Urothelium cell line (cell line): ENCODE measurements at regions not wholly inside any gene's neighbourhood (a gene's known extent, or its start where the extent isn't known, plus 50 kb on each side); places are given as distances from the start of the nearest gene placed in this dataset.
"Not testable (repeated sequence)": the region's sequence is repeated elsewhere in the genome, so short reads cannot be mapped to it uniquely, and the experiment has no call there.

ENCODE experiments used
- DNase-seq: peaks from one replicate; pipeline ENCODE4 v3.0.0; 2011; ENCODE audit warnings: low spot score, mixed read lengths
- FAIRE-seq: peaks from 2 replicates; lab custom pipeline; 2011; peaks lifted over from hg19 to GRCh38; lab: Jason Lieb, UNC

DNA sequence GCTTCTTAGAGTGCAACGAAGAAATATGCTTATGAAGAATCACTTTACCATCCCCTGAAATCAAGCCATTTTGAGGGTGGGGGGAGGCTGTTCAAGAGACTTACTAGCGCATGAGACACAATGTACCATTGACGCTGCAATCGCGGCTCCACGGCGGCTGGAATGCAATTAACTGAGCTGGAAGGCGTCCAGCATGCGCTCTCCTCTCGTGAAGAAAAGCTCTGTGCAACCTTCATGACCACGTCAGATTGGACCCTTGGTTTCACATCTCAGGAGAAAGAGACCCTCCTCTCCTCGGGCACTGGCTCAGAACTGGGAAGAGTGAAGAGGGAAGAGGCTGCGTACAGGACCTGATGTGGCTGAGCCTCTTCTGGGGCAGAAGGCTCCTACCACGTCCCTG, 138.5 kb upstream of the IRX2 start:
- no peak for FAIRE-seq
- DNase-seq = no peak

DNA sequence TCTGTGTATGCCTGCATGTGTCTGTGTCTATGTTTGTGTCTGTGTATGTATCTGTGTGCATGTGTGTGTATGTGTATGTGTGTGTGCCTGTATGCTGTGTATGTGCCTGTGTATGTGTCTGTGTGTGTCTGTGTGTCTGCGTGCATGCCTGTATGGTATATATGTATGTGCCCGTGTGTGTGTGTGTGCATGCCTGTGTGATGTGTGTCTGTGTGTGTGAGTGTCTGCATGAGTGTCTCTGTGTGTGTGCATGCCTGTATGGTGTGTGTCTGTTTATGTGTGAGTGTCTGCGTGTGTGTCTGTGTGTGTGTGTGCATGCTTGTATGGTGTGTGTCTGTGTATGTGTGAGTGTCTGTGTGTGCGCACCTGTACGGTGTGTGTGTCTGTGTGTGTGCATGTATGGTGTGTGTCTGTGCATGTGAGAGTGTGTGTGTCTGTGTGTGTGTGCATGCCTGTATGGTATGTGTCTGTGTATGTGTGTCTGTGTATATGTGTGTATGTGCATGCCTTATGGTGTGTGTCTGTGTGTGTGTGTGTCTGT, 137.1 kb upstream of the IRX2 start:
- FAIRE-seq (peak; percentile 100), DNase-seq (no peak)

DNA sequence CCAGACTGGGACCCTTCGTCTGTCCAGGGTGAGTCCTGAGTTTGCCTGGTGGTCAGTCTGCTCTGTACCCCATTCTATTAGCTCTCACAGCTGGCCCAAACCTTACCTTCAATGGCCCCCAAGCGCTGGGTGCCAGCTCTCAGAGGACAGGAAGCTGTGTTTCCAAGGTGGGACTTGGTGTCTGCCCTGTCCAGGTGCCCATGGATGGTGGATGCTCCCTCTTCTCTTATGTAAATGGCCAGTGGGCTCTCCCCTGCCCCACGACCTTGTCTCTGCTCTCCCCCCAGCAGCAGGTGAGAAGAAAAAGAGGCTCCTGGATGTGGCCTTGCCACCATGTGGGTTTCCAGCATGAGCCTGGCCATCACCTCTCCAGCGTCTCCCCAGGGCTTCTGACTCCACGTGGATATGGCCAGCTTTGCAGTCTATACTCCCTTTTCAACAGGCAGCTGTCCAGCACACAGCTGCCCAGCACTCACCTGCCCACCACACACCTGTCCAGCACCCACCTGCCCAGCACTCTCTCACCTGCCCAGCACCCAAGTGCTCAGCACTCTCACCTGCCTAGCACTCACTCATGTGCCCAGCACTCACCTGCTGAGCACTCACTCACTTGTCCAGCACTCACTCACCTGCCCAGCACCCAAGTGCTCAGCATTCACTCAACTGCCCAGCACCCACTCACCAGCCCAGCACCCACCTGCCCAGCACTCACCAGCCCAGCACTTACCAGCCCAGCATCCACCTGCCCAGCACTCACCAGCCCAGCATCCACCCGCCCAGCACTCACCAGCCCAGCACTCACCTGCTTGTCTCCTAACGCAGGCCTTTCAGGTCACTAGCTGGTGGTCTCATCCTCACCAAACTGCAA, 136.2 kb upstream of the IRX2 start:
- no peak for FAIRE-seq
- no peak for DNase-seq

DNA sequence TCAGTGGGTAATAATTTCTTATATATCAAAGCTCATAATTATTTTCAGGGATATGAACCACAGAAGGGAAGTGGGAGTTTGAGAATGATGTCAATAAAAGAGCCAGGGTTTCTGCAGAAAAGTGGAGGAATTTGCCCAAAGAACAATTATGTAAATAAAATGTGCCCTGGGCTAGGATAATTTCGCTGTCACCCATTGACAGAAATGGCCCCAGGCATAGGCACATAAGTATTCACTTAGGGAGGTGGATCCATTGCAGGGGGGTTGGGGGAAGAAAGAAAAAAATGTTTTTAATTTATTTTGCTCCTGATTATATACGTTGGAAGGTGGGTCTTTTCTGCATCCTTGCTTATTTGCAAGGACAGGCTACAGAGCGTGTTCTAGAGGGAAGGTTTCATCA, 135.1 kb upstream of the IRX2 start:
- DNase-seq = no peak
- FAIRE-seq = no peak

DNA sequence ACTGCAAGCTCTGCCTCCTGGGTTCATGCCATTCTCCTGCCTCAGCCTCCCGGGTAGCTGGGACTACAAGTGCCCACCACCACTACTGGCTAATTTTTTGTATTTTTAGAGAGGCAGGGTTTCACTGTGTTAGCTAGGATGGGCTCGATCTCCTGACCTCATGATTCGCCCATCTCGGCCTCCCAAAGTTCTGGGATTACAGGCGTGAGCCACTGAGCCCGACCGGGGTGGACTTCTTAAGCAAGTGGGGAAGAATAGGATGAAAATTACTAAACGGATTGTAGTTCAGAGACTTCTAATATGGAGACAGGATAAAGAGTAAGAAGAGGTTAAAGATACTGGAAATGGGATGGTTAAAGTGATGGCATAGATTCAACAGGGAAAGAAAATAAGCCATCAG, 132.3 kb upstream of the IRX2 start:
- FAIRE-seq = no peak
- DNase-seq = no peak

DNA sequence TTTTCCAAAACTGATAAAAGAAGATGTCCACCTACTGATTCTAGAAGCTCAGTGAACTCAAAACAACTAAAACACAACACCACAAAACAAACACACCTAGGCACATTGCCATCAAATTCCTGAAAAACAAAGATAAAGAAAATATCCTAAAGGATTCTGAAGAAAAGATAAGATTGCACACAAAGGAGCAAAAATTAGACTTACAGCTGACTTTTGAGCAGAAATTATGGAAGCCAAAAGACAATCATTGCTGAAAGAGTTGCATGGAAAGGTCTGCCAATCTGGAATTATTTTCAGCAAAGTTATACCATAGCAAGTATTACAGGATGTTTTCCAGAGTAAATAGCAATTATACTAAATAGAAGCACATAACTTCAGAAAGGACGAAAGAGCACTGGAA, 128.2 kb upstream of the IRX2 start:
- DNase-seq (no peak), FAIRE-seq (no peak)

DNA sequence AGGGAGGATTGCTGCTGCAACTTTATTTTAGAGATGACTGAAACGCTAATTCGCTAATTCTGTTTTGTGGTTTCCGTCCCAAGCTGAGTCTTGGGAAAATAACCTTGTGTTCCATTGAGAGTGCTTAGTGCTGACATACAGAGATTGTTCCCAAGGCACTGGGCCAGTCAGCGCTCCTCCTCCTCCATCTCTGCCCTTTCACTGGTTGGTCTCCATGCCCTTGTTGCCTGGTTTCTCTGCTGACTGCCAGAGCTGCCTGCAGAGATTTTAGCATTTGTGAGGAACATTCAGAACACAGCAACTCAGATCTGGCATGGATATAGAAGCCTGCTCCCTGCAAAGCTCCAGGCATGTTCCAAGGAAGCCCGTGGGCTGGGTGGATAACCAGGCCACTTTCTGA, 126.0 kb upstream of the IRX2 start:
- DNase-seq = no peak
- FAIRE-seq = no peak

DNA sequence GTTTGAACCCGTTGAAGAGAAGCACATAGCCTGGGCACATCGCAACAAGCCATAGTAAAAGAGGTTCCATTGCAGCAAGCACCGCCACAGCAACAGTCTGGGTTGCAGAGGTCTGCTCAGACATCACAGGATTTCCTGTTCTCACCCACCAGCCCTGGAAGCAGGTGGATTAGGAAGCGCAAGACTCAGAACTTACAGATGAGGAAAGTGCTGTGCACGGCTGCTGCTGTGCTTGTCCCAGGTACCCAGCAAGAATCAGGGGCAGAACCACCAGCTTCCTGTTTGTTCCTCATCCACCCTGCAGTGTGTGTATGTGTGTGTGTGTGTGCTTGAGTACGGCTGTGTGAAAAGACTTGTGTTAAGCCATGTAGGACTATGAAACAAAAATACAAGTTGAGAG, 124.7 kb upstream of the IRX2 start:
- DNase-seq = no peak
- no peak for FAIRE-seq

DNA sequence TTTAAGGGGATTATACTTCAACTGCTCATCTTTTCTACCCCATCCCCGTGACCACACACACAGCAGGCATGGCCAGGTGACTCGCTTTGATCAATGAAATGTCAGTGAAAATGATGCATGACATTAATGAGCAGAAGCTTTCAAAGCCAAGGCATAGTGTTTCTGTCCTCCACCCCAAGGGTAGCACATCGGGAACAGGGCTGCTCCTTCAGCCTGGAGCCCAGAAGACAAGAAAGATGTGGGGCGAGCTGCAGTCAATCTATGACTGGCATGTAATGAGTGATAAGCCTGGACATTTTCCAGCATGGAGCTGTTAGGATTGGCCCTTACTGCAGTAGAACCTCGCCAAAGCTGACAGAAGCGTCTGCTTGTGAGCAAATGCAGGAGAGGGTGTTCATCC, 122.6 kb upstream of the IRX2 start:
- DNase-seq (no peak), FAIRE-seq (no peak)

DNA sequence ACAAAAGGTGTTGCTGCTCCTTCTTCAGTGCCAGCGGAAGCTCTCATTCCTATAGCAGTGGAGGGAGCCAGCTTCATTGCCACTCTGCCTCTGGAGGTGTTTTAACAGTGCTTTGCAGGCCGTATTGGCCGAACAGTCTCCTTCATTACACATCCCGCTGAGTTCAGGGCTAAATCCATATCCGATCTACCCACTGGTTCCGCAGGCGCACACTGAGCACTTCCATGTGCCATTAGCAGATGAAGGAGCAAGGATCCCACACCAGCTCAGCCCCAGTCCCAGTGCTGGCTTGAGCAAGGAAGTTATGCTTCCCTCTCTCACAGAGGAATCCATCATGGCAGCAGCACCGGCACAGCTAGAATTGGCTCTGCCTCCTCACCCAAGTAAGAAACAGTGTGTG, 121.2 kb upstream of the IRX2 start:
- FAIRE-seq (no peak), DNase-seq (no peak)

DNA sequence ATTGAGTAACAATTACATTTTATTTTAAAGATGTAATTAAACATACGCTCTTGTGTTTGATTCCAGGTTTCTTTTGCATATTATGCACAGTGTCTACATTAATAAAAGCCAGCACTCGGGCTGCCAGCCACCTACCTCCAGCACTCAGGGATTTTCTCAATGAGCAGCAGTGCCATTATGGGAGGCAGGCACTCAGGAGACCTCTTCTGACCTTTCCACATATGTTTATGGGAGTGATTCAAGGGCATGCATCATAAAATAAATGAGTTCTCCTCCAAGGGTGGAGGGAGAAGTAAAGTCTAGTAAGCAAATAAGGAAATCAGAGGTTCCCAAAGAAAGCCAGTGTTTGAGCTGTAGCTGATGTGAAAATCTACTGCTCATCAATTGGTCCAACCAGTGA, 119.8 kb upstream of the IRX2 start:
- no peak for FAIRE-seq
- no peak for DNase-seq

DNA sequence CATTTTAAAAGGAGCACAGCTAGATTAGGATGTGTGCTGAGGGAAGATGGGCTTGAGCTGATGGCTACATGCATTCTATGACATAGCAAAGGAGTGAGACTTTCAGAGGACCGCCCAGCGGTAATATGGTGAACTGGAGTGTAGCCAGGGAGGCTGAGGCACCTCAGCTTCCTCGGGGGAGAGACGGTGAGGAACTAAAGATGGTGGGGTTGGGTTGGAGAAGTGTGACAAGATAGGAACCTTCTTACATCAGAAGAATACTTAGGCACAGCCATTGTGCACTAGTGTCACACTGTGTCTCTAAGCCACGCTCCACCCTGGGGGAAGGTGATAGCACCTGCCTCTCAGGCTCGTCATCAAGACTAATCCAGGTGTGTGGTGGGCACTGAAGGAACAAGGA, 118.0 kb upstream of the IRX2 start:
- no peak for FAIRE-seq
- no peak for DNase-seq

DNA sequence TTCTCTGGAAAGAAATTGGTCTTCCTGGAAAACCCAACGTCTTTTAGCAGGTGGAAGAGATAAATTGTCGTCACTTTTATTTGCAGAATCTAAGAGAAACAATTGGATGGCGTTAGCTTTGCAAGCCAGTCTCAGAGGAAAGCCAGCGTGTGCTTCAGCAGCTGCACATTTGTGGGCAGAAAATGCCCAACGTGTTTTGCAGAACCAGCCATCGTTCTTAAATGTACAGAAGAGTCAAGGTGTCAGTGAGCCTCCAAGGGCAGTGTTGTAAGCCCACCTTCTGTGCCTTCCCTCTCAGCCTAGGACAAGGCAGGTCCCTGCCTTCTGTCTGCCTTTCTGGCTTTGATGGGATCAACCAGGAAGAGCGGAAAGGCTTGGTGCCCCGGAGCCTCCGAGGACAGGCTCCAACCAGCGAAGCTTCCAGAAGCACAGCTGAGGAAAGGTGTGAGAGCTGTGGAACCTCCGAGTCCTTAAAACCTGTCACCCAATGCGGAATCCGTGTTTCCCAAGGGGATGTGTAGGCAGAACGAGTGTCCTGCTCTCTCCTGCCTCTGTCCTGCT, 116.0 kb upstream of the IRX2 start:
- FAIRE-seq (peak; percentile 50), DNase-seq (no peak)

DNA sequence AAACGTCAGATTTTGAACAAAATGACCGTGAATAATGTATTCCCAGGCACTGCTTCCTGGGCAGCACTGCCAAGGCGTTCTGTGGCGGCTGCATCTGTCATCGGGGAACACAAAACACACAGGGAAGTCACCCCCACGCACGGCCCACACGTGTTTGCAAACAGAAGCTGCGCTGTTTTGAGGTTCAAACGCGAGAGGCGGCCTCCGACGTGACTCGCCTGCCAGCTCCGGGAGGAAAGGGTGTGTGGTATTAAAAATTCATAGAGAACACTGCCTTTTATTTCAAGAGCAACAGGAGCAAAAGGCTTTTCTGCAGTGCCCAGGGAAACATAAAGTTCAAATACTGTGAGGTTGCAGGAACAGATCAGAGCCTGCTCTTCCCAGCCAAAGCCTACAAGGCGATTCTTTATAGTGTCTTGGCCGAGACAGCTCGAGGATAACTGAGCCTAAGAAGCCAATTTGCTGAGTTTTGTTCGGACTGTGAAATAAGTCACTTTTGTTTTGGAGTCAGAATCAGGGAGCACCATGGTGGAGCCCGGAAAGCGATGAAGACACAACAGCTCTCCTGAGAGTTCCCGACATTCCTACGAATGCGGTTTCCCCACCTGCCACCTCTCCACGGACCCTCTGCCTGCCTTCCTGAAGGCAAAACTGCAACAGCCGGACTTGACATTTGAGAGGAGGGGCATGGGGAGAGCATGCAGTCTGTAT, 115.3 kb upstream of the IRX2 start:
- peak; percentile 56 for FAIRE-seq
- no peak for DNase-seq

DNA sequence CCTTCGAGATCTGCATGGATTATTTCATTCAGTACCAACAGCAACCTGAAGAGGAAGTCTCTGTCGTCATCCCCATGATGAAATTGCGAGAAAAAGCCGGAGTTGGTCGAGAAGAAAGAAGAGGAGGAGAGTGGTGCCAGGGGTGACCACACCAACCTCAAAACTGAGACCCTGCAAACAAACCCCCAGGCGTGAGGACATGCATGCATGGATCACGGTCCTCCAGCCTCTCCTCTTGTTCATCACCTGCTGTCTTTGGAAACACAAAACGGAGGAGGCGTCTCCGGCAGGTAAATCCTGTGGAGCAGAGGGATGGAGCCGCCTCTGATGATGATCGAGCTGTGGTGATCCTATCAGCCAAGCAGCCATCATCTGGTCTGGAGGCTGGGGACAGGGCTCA, 114.4 kb upstream of the IRX2 start:
- DNase-seq (no peak), FAIRE-seq (no peak)

DNA sequence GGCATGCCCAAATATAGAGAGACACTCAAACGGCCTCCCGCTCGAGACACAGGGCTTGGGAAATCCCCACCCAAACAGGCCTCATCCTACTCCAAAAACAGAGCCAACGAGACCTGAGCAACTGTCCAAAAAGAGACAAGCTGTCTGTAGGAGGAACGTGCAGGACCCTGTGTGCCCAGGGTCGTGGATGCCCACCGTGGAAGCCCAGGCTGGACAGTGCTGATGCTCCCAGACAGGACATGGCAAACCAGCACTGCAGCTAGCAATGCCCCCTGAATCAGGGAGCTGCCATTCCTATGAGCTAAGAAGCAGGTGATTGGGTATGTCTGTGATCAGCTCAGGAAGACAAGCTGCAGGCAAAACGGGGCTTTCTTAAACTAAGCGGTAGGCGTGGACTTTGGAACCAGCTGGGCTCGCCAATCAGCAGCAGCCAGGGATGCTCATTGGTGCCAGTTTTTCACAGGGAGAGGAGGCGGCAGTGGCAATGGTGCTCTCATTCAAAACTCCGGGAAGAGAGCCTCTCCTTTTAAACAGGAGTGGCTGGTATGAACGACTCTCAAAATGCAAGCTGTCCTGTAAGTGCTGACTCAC, 113.1 kb upstream of the IRX2 start:
- FAIRE-seq (no peak), DNase-seq (no peak)

DNA sequence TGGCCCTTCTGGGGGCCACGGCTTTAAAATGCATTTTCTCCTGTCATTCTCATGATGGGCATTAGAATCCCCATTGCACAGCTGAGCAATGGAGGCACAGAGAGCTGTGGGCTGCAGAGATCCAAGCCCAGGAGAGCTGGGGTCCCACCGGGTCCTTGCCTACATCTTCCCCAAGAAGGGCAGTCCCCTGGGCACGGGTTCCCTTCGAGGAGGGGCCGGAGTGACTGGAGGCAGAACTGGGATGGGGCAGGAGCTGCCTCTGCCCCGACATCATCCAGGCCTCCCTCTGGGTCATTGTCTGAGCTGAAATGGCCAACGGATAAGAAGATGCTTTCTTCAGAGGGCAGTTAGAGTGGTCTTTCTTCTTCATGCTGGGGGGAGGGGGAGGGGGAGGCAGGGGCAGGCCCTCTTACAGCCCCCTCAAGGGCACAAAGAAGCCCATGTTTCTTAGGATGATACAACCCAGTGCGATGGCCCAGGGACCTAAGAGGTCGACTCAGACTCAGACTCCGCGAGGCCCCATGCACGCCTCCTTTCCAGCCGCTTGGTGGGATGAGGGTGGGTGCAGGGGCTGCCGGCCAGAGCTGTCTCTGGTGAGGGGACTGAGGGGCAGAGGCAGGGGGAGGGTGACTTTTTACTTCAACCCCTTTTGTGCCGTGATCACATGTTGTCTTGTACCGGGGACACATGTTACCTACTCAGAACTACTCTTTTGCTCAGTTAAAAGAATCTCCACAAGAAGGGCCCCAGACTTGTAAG, 112.4 kb upstream of the IRX2 start:
- FAIRE-seq (no peak), DNase-seq (no peak)

DNA sequence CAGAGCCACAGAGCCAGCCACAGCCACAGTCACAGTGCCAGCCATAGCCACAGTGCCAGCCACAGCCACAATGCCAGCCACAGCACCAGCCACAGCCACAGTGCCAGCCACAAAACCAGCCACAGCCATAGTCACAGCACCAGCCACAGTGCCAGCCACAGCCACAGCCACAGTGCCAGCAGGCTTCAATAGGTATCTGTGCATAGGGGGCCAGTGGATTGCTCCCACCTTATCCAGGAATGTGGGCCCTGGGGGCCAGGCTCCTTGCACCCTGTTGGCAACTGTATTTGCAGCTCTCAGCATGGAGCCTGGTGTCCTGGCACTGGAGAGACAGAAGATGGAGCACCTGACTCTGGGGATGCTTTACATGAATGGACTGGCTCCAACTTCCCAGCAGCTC, 111.7 kb upstream of the IRX2 start:
- DNase-seq (no peak), FAIRE-seq (no peak)

DNA sequence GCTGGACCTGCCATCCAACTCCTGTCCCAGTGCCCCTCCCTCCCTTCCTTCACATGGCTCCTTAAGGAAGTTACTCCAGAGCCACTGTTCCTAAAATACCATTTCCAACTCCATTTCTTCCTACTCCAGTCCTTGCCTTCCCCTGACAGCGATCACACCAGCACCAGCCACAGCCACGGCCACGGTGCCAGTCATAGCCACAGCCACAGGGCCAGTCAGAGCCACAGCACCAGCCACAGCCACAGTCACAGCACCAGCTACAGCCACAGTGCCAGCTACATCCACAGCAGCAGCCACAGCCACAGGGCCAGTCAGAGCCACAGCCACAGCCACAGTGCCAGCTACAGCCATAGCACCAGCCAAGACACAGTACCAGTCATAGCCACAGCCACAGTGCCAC, 110.7 kb upstream of the IRX2 start:
- not testable (repeated sequence) for DNase-seq
- FAIRE-seq = peak; percentile 9

DNA sequence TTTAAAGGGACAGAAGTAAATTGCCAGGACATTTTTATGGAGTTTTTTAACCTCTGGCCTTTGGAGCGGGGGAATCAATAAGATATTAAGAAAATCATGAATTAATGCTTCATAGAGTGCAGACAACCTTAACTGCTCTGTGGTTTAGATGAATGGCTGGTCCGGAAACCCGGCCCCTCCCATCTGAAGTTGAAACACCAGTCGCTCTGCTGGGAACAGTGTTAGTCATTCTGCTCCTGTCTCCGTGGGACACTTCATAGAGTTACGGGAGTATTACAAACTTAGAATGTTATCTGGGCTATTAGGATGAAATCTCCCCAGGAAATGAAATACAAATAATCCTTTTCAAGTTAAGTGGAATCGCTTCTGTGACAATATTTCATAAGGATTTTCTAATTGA, 110.1 kb upstream of the IRX2 start:
- DNase-seq (peak; percentile 52), FAIRE-seq (no peak)

DNA sequence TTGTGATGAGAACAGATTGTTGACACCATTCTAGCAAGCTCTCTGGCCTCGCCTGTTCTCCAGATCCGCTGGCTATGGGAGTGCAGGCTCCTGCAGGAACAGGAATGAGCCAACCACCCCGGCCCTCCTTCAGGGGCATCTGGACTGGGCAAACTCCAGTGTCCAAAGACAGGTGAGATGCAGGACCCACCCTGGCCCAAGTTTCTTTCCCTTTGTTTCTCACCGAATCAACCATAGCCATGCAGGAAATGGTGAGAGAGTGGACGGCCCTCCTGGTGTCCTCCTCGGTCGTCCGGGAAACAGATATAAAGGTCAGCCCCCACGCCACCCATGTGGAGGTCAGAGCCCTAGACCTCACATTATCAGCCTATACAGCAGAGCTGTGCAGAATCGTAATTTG, 108.6 kb upstream of the IRX2 start:
- DNase-seq (no peak), FAIRE-seq (no peak)
